ENCODE measurements at regions not wholly inside any gene's neighbourhood (a gene's known extent, or its start where the extent isn't known, plus 50 kb on each side); places are given as distances from the start of the nearest gene placed in this dataset.
A peak's percentile ranks its signal among the peaks of the same experiment; 100 is the strongest.
"Not testable (repeated sequence)": the region's sequence is repeated elsewhere in the genome, so short reads cannot be mapped to it uniquely, and the experiment has no call there.

DNA sequence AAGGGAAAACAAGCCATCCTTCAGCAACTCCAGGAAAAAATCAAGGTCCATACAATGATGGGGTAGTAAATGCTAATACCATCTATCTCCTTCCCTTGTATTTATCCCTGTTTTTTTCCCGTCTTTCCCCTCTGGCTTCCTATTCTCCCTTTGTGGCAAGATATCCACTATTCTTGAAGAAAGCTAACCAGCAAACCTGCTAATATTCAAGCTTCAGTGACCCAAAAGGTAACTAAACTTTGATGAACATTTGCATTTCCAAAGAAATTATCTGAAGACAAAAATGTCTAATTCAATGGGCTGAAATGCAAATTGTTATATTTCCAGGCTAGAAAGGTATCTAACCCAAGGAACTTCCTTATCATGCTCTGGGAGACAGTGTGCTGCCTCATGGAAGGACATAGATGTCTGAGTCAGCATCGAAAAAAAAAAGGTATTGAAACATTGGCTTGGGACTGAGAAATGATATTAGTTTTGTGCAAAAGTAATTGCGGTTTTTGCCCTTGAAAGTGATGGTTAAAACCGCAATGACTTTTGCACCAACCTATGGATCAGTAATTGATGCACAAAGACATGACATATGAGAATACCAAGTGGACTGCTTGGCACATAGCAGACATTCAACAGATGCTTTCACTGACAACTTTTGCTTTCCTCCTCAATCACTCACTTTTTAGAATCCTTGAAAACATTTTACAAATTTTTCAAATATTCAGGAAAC is 63.7 kb upstream of the HNMT start:
- 69% methylated on average over 4 of the region's 4 CpGs for WGBS (ENCODE audit: insufficient coverage, low coverage, low lambda C conversion rate, missing lambda C conversion rate)
- no peak overlapping the region for H3K27ac ChIP-seq
- no peak overlapping the region for H3K4me3 ChIP-seq
- DNase-seq (no peak), ATAC-seq (no peak)
- no peaks in the 10 kb centered on the region for H3K36me3 ChIP-seq
- H3K27me3 ChIP-seq = no peaks in the 10 kb centered on the region
- TF ChIP-seq POLR2A (IDR thresholded peaks at IDR 0.05) = no peak
- TF ChIP-seq, protein P1, sequence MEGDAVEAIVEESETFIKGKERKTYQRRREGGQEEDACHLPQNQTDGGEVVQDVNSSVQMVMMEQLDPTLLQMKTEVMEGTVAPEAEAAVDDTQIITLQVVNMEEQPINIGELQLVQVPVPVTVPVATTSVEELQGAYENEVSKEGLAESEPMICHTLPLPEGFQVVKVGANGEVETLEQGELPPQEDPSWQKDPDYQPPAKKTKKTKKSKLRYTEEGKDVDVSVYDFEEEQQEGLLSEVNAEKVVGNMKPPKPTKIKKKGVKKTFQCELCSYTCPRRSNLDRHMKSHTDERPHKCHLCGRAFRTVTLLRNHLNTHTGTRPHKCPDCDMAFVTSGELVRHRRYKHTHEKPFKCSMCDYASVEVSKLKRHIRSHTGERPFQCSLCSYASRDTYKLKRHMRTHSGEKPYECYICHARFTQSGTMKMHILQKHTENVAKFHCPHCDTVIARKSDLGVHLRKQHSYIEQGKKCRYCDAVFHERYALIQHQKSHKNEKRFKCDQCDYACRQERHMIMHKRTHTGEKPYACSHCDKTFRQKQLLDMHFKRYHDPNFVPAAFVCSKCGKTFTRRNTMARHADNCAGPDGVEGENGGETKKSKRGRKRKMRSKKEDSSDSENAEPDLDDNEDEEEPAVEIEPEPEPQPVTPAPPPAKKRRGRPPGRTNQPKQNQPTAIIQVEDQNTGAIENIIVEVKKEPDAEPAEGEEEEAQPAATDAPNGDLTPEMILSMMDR (IDR thresholded peaks at IDR 0.05) = no peak
- intact Hi-C loops (cut with DNase I) = no loop called here
- H3K4me1 ChIP-seq = no peaks in the 10 kb centered on the region
- no peaks in the 10 kb centered on the region for H3K9me3 ChIP-seq

DNA sequence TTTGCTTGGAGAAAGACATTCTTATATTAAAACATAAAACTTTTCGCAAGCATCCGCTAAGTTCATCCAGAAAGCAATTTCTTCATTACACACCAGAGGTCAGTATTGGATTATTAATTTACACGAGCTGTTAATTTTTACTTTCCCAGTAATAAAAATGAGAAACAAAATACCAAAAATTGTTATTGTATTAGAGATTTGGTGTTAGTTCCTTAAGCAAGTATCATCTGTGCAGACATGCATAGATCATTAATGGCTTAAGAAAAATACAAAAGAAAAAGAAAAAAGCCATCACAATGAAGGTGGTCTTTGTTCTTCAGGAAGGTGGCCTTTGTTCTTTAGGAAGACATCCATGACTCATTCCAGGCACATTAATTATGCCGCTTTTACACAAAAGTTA is 53.6 kb upstream of the HNMT start:
- Histone ChIP-seq H3K9me3 (no peaks in the 10 kb centered on the region), H3K27ac (no peak overlapping the region), H3K27me3 (no peaks in the 10 kb centered on the region), H3K4me3 (no peak overlapping the region), H3K4me1 (no peaks in the 10 kb centered on the region), H3K36me3 (no peaks in the 10 kb centered on the region)
- WGBS (ENCODE audit: insufficient coverage, low coverage, low lambda C conversion rate, missing lambda C conversion rate) = 13% methylated on average over 4 of the region's 4 CpGs
- DNase-seq = no peak
- TF ChIP-seq POLR2A (IDR thresholded peaks at IDR 0.05) = no peak
- TF ChIP-seq, protein P1 (IDR thresholded peaks at IDR 0.05) = peak; percentile 63 to 76 (median 70)
- intact Hi-C loops (cut with DNase I) = no loop called here
- ATAC-seq = peak in 1 of 4 donors; percentile 38

DNA sequence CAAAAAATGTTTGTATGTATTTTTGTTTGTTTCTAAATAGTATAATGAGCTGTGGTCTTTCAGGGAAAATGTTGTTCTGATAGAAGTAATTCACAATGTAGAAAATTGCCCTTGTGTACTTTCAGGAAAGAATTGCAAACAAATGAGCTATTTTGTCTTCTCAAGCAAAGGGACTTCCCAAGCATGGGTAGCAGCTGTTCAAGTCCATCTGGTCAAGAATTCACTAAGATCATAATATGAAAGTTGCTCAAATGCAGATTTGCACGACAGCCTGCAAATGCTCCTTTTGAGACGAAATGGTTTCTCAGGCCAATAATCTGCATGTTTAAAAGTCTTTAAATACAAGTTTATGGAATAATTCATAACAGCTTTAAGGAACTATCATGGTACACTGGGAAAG is 51.9 kb upstream of the HNMT start:
- 89% methylated on average over 2 of the region's 2 CpGs for WGBS (ENCODE audit: insufficient coverage, low coverage, low lambda C conversion rate, missing lambda C conversion rate)
- no peak overlapping the region for H3K4me3 ChIP-seq
- H3K36me3 ChIP-seq = no peaks in the 10 kb centered on the region
- no peak for TF ChIP-seq POLR2A (IDR thresholded peaks at IDR 0.05)
- TF ChIP-seq, protein P1 (IDR thresholded peaks at IDR 0.05) = no peak
- no peak for DNase-seq
- intact Hi-C loops (cut with DNase I) = no loop called here
- no peaks in the 10 kb centered on the region for H3K9me3 ChIP-seq
- no peaks in the 10 kb centered on the region for H3K4me1 ChIP-seq
- no peak for ATAC-seq
- H3K27ac ChIP-seq = no peak overlapping the region
- H3K27me3 ChIP-seq = no peaks in the 10 kb centered on the region

DNA sequence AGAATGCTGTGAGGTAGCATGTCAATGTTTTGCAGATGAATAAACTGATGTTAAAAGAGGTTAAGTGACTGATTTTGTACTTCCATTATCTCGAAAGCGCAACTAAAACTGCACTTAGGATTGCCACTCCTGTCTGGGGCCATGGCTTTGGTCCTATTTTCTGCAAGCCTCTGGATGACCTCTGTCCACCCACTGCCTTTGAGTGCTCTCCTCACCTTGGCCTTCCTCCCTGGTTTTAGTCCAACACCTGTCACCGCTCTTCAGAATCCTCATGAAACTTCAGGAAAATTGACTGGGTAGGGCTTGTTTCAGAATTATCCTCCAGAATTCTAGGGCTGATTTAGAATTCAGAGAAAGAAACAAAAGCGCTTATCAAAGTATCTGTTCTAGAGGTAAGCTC is 51.1 kb upstream of the HNMT start:
- ATAC-seq = peak in 2 of 4 donors; percentile 42 to 62
- no peaks in the 10 kb centered on the region for H3K9me3 ChIP-seq
- intact Hi-C loops (cut with DNase I) = no loop called here
- no peaks in the 10 kb centered on the region for H3K36me3 ChIP-seq
- no peaks in the 10 kb centered on the region for H3K4me1 ChIP-seq
- no peak overlapping the region for H3K27ac ChIP-seq
- 67% methylated on average over 4 of the region's 4 CpGs for WGBS (ENCODE audit: insufficient coverage, low coverage, low lambda C conversion rate, missing lambda C conversion rate)
- DNase-seq = no peak
- no peak overlapping the region for H3K4me3 ChIP-seq
- H3K27me3 ChIP-seq = no peaks in the 10 kb centered on the region
- no peak for TF ChIP-seq POLR2A (IDR thresholded peaks at IDR 0.05)
- TF ChIP-seq, protein P1 (IDR thresholded peaks at IDR 0.05) = no peak

DNA sequence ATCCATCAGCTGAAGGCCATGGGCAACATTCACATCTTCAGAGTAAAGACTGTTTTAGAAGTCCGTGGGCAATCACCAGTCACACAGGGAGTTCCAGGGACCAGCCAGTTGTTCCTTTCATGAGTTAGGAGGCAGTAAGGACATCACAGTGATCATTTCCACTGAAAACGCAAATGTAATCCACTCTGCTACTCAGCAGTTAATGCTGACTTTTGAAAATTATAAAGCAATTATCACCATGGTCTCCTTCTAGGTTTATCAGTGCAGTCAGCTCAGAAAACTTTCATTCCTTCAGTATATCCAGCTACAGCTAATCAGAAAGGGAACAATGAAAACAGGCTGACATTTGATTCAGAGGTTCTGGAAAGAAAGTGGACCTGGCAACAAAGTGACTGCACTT is 50.6 kb upstream of the HNMT start:
- ATAC-seq; H3K4me1 ChIP-seq; H3K4me3 ChIP-seq; H3K27me3 ChIP-seq; intact Hi-C loops (cut with DNase I); H3K9me3 ChIP-seq; DNase-seq; H3K27ac ChIP-seq; H3K36me3 ChIP-seq: not testable (repeated sequence)
- WGBS (ENCODE audit: insufficient coverage, low coverage, low lambda C conversion rate, missing lambda C conversion rate) = 75% methylated on average over 2 of the region's 2 CpGs

All from right lobe of liver (tissue), 6 donors.